Ovary (tissue), 3 donors: ENCODE measurements at regions not wholly inside any gene's neighbourhood (a gene's known extent, or its start where the extent isn't known, plus 50 kb on each side); places are given as distances from the start of the nearest gene placed in this dataset.

ENCODE experiments used
- EP300 ChIP-seq: sonication (generic); formaldehyde crosslinking; IDR thresholded peaks from one replicate; pipeline ENCODE4 v1.6.1; 2017; ENCODE audit warnings: antibody characterized with exemption
- POLR2A ChIP-seq: fragments of 450-650 bp; IDR thresholded peaks from one replicate; pipeline ENCODE4 v1.6.1; 2017; ENCODE audit warnings: antibody characterized with exemption, mild to moderate bottlenecking, moderate library complexity
- TF ChIP-seq, protein P1 (sequence below), 3 donors: fragments of 450-650 bp in 2 of 3; fragments of 200-600 bp in 1 of 3; IDR thresholded peaks; one replicate each; pipeline versions ENCODE4 v1.5.1 to v1.8.0; 2016 to 2022; ENCODE audit warnings: antibody characterized with exemption in 3 of 3, mild to moderate bottlenecking in 1 of 3
- donor health status: DM: no; HTN: no; CAD: no.

DNA sequence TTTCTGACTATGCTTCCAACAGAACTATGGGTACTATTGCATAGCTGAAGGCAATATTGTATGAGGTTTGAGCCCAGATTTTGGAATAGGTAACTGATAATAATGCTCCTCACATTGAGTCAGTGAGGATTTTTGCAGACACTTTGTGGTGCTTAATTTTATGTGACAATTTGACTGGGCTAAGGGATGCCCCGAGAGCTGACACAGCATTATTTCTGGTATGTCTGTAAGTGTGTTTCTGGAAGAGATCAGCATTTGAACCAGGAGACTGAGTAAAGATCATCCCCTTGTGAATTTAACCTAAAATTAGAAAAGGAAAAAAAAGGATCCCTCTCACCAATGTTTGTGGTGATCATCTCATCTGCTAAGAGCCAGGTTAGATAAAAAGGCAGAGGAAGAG, 404.9 kb downstream of the AEBP2 start:
- TF ChIP-seq, protein P1, sequence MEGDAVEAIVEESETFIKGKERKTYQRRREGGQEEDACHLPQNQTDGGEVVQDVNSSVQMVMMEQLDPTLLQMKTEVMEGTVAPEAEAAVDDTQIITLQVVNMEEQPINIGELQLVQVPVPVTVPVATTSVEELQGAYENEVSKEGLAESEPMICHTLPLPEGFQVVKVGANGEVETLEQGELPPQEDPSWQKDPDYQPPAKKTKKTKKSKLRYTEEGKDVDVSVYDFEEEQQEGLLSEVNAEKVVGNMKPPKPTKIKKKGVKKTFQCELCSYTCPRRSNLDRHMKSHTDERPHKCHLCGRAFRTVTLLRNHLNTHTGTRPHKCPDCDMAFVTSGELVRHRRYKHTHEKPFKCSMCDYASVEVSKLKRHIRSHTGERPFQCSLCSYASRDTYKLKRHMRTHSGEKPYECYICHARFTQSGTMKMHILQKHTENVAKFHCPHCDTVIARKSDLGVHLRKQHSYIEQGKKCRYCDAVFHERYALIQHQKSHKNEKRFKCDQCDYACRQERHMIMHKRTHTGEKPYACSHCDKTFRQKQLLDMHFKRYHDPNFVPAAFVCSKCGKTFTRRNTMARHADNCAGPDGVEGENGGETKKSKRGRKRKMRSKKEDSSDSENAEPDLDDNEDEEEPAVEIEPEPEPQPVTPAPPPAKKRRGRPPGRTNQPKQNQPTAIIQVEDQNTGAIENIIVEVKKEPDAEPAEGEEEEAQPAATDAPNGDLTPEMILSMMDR (IDR thresholded peaks at IDR 0.05), result no peak
- TF ChIP-seq POLR2A (no peak), EP300 (no peak)
